ENCODE measurements at regions not wholly inside any gene's neighbourhood (a gene's known extent, or its start where the extent isn't known, plus 50 kb on each side); places are given as distances from the start of the nearest gene placed in this dataset.

- no peaks in the 10 kb centered on the region for H3K9me3 ChIP-seq
- no peak for DNase-seq
- ATAC-seq = no peak
- H3K36me3 ChIP-seq = no peaks in the 10 kb centered on the region
- TF ChIP-seq CTCF (IDR thresholded peaks at IDR 0.05) = no peak
- H3K4me3 ChIP-seq = no peak overlapping the region
- H3K4me1 ChIP-seq = no peaks in the 10 kb centered on the region
- H3K27me3 ChIP-seq = peaks cover 9% of the 10 kb centered on the region
- no peak overlapping the region for H3K27ac ChIP-seq
- intact Hi-C loops (cut with DNase I) = no loop called here
Observed at GRCh38 chr21:37987668-37988067, 71.4 kb upstream of the KCNJ6 start.

- Histone ChIP-seq H3K4me1 (no peaks in the 10 kb centered on the region), H3K36me3 (no peaks in the 10 kb centered on the region), H3K27ac (no peak overlapping the region), H3K4me3 (no peak overlapping the region), H3K9me3 (no peaks in the 10 kb centered on the region), H3K27me3 (no peaks in the 10 kb centered on the region)
- ATAC-seq (no peak), DNase-seq (no peak)
- TF ChIP-seq CTCF (IDR thresholded peaks at IDR 0.05) = no peak
- intact Hi-C loops (cut with DNase I) = no loop called here
Observed at GRCh38 chr21:37993071-37993470, 76.8 kb upstream of the KCNJ6 start.

DNA sequence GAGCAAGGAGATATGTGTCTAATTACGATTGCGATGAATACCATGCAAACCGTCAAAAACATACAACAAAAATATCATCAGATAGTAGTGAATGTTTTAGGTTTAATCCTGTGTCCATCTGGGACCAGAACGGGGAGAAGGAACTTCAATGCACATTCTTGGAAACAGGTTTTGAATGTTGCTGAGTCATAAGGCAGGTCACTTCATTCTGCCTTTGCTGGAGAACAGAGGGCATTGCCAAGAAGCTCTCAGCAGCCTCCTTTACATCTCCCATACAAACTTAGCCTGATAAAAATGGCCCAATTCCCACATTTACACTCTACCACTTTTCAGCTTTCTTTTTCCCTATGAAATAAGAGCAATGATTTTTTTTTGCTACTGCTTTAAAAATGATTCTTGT lies 78.0 kb upstream of the KCNJ6 start:
- Histone ChIP-seq H3K27ac (no peak overlapping the region), H3K9me3 (no peaks in the 10 kb centered on the region), H3K4me3 (no peak overlapping the region), H3K27me3 (no peaks in the 10 kb centered on the region), H3K4me1 (no peaks in the 10 kb centered on the region), H3K36me3 (no peaks in the 10 kb centered on the region)
- intact Hi-C loops (cut with DNase I) = no loop called here
- no peak for ATAC-seq
- no peak for DNase-seq
- no peak for TF ChIP-seq CTCF (IDR thresholded peaks at IDR 0.05)

DNA sequence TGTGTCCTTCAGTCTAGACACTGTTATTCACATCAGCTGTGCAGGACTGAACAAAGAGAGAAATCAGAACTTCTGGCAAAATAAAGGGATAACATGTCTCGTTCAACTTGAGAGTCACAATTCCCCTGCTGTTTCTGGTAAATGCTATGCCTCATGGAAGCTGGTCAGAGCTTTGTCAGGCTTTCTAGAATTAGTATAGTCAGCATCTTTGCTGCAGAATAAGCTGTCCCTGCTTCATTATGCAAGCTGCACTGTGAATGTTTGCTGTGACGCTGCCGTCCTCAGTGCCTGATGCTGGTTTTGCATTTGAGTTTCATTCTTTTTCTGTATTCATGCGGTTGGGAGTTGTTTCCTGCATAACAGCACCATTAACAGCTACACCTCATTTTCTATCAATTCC lies 96.4 kb upstream of the KCNJ6 start:
- ATAC-seq (no peak), DNase-seq (no peak)
- TF ChIP-seq CTCF (IDR thresholded peaks at IDR 0.05) = no peak
- Histone ChIP-seq H3K36me3 (no peaks in the 10 kb centered on the region), H3K4me1 (no peaks in the 10 kb centered on the region), H3K27me3 (no peaks in the 10 kb centered on the region), H3K4me3 (no peak overlapping the region), H3K9me3 (no peaks in the 10 kb centered on the region), H3K27ac (no peak overlapping the region)
- intact Hi-C loops (cut with DNase I) = no loop called here

- Histone ChIP-seq H3K27me3 (no peaks in the 10 kb centered on the region), H3K27ac (no peak overlapping the region), H3K4me1 (no peaks in the 10 kb centered on the region), H3K36me3 (no peaks in the 10 kb centered on the region), H3K9me3 (no peaks in the 10 kb centered on the region), H3K4me3 (no peak overlapping the region)
- no peak for TF ChIP-seq CTCF (IDR thresholded peaks at IDR 0.05)
- ATAC-seq (no peak), DNase-seq (no peak)
- intact Hi-C loops (cut with DNase I) = no loop called here
Observed at GRCh38 chr21:38013741-38014140, 97.5 kb upstream of the KCNJ6 start.

- ATAC-seq = no peak
- Histone ChIP-seq H3K36me3 (no peaks in the 10 kb centered on the region), H3K4me1 (no peaks in the 10 kb centered on the region), H3K4me3 (no peak overlapping the region), H3K27me3 (no peaks in the 10 kb centered on the region), H3K27ac (no peak overlapping the region), H3K9me3 (no peaks in the 10 kb centered on the region)
- TF ChIP-seq CTCF (IDR thresholded peaks at IDR 0.05) = no peak
- intact Hi-C loops (cut with DNase I) = no loop called here
- no peak for DNase-seq
Observed at GRCh38 chr21:38014298-38014697, 98.0 kb upstream of the KCNJ6 start.
